ENCODE measurements at regions not wholly inside any gene's neighbourhood (a gene's known extent, or its start where the extent isn't known, plus 50 kb on each side); places are given as distances from the start of the nearest gene placed in this dataset.

DNA sequence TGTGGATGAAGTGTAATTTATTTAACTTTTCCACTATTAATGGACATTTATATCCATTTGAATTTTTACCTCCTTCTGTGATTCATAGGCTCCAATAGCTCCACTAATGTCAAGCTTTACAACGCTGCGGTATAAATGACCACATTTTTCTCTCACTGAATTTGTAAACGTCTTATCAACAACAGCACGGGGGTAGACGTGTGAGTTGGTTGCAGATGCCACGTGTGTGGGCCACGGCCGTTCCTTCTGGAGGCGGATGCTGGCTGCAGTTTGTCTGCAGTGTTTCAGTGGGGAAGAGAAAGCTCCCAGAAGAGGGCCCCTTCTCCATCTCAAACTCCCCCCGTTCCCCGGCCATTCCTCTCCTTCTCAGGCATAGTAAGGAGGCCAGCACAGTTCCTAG is 68.2 kb upstream of the XYLT1 start:
- TF ChIP-seq EP300 (IDR thresholded peaks at IDR 0.05) (no peak), POLR2AphosphoS5 (IDR thresholded peaks at IDR 0.05) (no peak), POLR2A (IDR thresholded peaks at IDR 0.05) (no peak)
- TF ChIP-seq, protein P1, sequence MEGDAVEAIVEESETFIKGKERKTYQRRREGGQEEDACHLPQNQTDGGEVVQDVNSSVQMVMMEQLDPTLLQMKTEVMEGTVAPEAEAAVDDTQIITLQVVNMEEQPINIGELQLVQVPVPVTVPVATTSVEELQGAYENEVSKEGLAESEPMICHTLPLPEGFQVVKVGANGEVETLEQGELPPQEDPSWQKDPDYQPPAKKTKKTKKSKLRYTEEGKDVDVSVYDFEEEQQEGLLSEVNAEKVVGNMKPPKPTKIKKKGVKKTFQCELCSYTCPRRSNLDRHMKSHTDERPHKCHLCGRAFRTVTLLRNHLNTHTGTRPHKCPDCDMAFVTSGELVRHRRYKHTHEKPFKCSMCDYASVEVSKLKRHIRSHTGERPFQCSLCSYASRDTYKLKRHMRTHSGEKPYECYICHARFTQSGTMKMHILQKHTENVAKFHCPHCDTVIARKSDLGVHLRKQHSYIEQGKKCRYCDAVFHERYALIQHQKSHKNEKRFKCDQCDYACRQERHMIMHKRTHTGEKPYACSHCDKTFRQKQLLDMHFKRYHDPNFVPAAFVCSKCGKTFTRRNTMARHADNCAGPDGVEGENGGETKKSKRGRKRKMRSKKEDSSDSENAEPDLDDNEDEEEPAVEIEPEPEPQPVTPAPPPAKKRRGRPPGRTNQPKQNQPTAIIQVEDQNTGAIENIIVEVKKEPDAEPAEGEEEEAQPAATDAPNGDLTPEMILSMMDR (IDR thresholded peaks at IDR 0.05) = no peak

All from gastroesophageal sphincter (tissue), 3 donors.